HFFc6 (cell line): ENCODE measurements at regions not wholly inside any gene's neighbourhood (a gene's known extent, or its start where the extent isn't known, plus 50 kb on each side); places are given as distances from the start of the nearest gene placed in this dataset.

Experiments
- DNase-seq: peaks from one replicate; pipeline ENCODE4 v3.0.0-alpha.2; 2018
- H3K27ac Mint-ChIP-seq: 2 replicates; pipeline ENCODE4 v1.8.0; 2020; ENCODE audit warnings: mild to moderate bottlenecking, mixed read lengths
- H3K27me3 Mint-ChIP-seq: 2 replicates; pipeline ENCODE4 v1.8.0; 2021; ENCODE audit warnings: mild to moderate bottlenecking, moderate library complexity, mixed read lengths; ENCODE audit not compliant: insufficient read depth
- H3K36me3 Mint-ChIP-seq: 2 replicates; pipeline ENCODE4 v1.8.0; 2021; ENCODE audit warnings: low read depth, mixed read lengths
- H3K4me1 Mint-ChIP-seq: 2 replicates; pipeline ENCODE4 v1.8.0; 2020; ENCODE audit warnings: low read depth, mixed read lengths
- H3K4me3 Mint-ChIP-seq: 2 replicates; pipeline ENCODE4 v1.8.0; 2020; ENCODE audit warnings: mild to moderate bottlenecking, moderate library complexity, mixed read lengths
- H3K9me3 Mint-ChIP-seq: 2 replicates; pipeline ENCODE4 v1.8.0; 2020; ENCODE audit warnings: mild to moderate bottlenecking, mixed read lengths
- TF ChIP-seq, protein P1 (sequence below): fragments of 200-600 bp; sonication (generic); IDR thresholded peaks from 2 replicates; pipeline ENCODE4 v1.5.0; 2021; ENCODE audit warnings: antibody characterized with exemption, mild to moderate bottlenecking

DNA sequence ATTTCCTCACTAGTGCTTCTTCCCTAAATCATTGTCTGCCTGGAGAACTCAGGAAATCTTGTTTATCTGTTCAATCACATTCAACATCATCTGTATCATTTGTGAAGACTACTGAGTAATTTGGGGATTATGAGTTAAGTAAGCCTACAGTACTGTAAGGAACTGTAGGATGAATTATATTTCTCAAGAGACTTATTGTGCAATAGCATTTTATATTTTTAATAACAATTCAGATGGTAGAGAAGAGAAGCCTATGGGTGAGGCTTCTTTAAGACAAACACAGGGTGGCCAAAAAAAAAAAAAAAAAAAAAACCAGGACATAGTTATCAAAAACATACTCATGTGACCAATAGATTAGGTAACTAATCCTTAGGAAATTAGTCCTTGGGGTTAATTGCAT lies 282.7 kb downstream of the FAM181B start:
- TF ChIP-seq, protein P1, sequence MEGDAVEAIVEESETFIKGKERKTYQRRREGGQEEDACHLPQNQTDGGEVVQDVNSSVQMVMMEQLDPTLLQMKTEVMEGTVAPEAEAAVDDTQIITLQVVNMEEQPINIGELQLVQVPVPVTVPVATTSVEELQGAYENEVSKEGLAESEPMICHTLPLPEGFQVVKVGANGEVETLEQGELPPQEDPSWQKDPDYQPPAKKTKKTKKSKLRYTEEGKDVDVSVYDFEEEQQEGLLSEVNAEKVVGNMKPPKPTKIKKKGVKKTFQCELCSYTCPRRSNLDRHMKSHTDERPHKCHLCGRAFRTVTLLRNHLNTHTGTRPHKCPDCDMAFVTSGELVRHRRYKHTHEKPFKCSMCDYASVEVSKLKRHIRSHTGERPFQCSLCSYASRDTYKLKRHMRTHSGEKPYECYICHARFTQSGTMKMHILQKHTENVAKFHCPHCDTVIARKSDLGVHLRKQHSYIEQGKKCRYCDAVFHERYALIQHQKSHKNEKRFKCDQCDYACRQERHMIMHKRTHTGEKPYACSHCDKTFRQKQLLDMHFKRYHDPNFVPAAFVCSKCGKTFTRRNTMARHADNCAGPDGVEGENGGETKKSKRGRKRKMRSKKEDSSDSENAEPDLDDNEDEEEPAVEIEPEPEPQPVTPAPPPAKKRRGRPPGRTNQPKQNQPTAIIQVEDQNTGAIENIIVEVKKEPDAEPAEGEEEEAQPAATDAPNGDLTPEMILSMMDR, result no peak
- H3K9me3 Mint-ChIP-seq, result peaks cover 21% of the 10 kb centered on the region
- no peak overlapping the region for H3K27ac Mint-ChIP-seq
- H3K4me3 Mint-ChIP-seq, result no peak overlapping the region
- no peaks in the 10 kb centered on the region for H3K27me3 Mint-ChIP-seq
- H3K36me3 Mint-ChIP-seq, result no peaks in the 10 kb centered on the region; the same call in 1 of the 2 replicates
- H3K4me1 Mint-ChIP-seq, result no peaks in the 10 kb centered on the region
- no peak for DNase-seq

GRCh38 chr11:82406611-82407010 lies 327.1 kb downstream of the FAM181B start:
- no peaks in the 10 kb centered on the region; the same call in 1 of the 2 replicates for H3K36me3 Mint-ChIP-seq
- no peaks in the 10 kb centered on the region; the same call in 1 of the 2 replicates for H3K27me3 Mint-ChIP-seq
- TF ChIP-seq, protein P1, result no peak
- H3K4me3 Mint-ChIP-seq, result no peak overlapping the region
- H3K9me3 Mint-ChIP-seq, result peaks cover 62% of the 10 kb centered on the region
- H3K4me1 Mint-ChIP-seq, result no peaks in the 10 kb centered on the region
- H3K27ac Mint-ChIP-seq, result no peak overlapping the region
- DNase-seq, result no peak

GRCh38 chr11:82405421-82405820 lies 328.2 kb downstream of the FAM181B start:
- no peaks in the 10 kb centered on the region for H3K4me1 Mint-ChIP-seq
- no peak overlapping the region for H3K27ac Mint-ChIP-seq
- H3K9me3 Mint-ChIP-seq, result peaks cover 64% of the 10 kb centered on the region

GRCh38 chr11:82404981-82405380 lies 328.7 kb downstream of the FAM181B start:
- Mint-ChIP-seq H3K27me3 (no peaks in the 10 kb centered on the region), H3K4me1 (no peaks in the 10 kb centered on the region), H3K4me3 (no peak overlapping the region), H3K9me3 (peaks cover 64% of the 10 kb centered on the region), H3K36me3 (no peaks in the 10 kb centered on the region; the same call in 1 of the 2 replicates), H3K27ac (no peak overlapping the region)
- no peak for DNase-seq
- TF ChIP-seq, protein P1, result no peak

More at GRCh38 chr11:82405421-82405820, 328.2 kb downstream of the FAM181B start:
- H3K36me3 Mint-ChIP-seq, result no peaks in the 10 kb centered on the region; the same call in 1 of the 2 replicates
- no peak for DNase-seq
- TF ChIP-seq, protein P1, result no peak
- H3K27me3 Mint-ChIP-seq, result no peaks in the 10 kb centered on the region
- no peak overlapping the region for H3K4me3 Mint-ChIP-seq

GRCh38 chr11:82403640-82404305 lies 329.9 kb downstream of the FAM181B start:
- no peak for DNase-seq

More at GRCh38 chr11:82403640-82404305, 329.9 kb downstream of the FAM181B start:
- H3K4me1 Mint-ChIP-seq, result no peaks in the 10 kb centered on the region
- no peaks in the 10 kb centered on the region; the same call in 1 of the 2 replicates for H3K36me3 Mint-ChIP-seq
- no peak overlapping the region for H3K27ac Mint-ChIP-seq
- no peaks in the 10 kb centered on the region for H3K27me3 Mint-ChIP-seq
- peaks cover 69% of the 10 kb centered on the region for H3K9me3 Mint-ChIP-seq
- TF ChIP-seq, protein P1, result no peak
- no peak overlapping the region for H3K4me3 Mint-ChIP-seq
